ENCODE measurements at regions not wholly inside any gene's neighbourhood (a gene's known extent, or its start where the extent isn't known, plus 50 kb on each side); places are given as distances from the start of the nearest gene placed in this dataset.

DNA sequence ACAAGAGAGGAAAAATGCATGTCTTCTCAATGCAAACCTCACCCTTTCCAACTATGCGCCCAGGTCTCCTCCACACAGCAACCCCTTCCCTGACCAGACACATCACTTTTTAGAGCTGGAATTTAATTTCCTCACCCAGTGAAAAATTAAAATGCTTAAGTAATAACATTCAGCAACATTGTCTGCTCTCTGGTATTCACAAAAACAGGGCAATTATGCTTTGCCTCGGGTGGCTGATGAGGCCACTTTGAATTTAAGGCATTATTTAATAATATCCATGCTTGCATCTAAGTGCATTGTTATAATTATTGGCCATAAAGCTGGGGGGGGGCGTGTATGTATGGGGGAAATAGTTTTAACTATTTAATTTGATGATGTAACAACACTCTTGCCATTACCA lies 777.8 kb upstream of the NRSN1 start:
- Histone ChIP-seq H3K9me3 (ENCODE audit: control insufficient read depth in 2 of 3, insufficient read depth in 1 of 3, low read length in 3 of 3) (no peaks in the 10 kb centered on the region), H3K9ac (ENCODE audit: low read length in 3 of 3) (no peak overlapping the region), H3K36me3 (ENCODE audit: control insufficient read depth in 2 of 3, insufficient read depth in 3 of 3, low read length in 3 of 3) (no peaks in the 10 kb centered on the region), H3K27ac (ENCODE audit: low read depth in 2 of 2, low read length in 2 of 2) (no peak overlapping the region), H3K27me3 (ENCODE audit: control insufficient read depth, insufficient read depth, low read length) (no peaks in the 10 kb centered on the region), H3K4me3 (ENCODE audit: low read length in 3 of 3) (no peak overlapping the region), H3K4me1 (ENCODE audit: control insufficient read depth in 2 of 3, insufficient read depth in 2 of 3, low read depth in 1 of 3, low read length in 3 of 3) (no peaks in the 10 kb centered on the region)
- DNase-seq (no peak), FAIRE-seq (no peak)
- intact Hi-C loops (cut with DNase I): no loop called here
- no peak for TF ChIP-seq CTCF (IDR thresholded peaks at IDR 0.05; ENCODE audit: borderline replicate concordance, extremely low read depth, insufficient read depth)

DNA sequence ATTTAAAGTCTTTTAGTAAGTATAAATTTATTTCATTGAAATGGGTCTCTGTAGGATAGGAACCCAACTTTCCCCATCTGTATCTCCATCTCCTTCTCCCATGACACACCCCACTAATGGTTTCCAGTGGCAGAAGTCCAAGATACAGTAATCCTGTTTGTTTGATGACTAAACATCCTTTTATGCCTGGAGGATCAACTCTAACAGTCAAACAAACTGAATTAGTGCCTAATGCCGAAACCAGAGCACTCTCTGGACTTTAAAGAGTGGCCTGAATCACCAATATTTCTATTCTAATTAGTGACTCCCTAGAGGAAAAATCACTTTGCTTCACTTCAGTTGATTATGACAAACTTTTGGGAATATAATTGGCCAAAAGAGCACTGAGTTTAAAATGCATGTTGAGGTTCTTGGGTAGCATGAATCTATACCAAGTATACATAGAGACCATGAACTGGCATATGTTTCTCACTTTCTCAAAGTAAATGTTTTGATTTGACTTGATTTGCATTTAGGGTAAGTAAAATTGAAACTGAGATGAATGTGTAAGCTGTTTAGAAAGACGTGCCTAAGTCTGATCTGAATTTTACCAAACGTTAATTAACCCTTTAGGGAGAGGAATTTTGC lies 776.4 kb upstream of the NRSN1 start:
- Histone ChIP-seq H3K9ac (ENCODE audit: low read length in 3 of 3) (no peak overlapping the region), H3K27me3 (ENCODE audit: control insufficient read depth, insufficient read depth, low read length) (no peaks in the 10 kb centered on the region), H3K4me1 (ENCODE audit: control insufficient read depth in 2 of 3, insufficient read depth in 2 of 3, low read depth in 1 of 3, low read length in 3 of 3) (no peaks in the 10 kb centered on the region), H3K4me3 (ENCODE audit: low read length in 3 of 3) (no peak overlapping the region), H3K27ac (ENCODE audit: low read depth in 2 of 2, low read length in 2 of 2) (no peak overlapping the region), H3K9me3 (ENCODE audit: control insufficient read depth in 2 of 3, insufficient read depth in 1 of 3, low read length in 3 of 3) (no peaks in the 10 kb centered on the region), H3K36me3 (ENCODE audit: control insufficient read depth in 2 of 3, insufficient read depth in 3 of 3, low read length in 3 of 3) (no peaks in the 10 kb centered on the region)
- intact Hi-C loops (cut with DNase I): no loop called here
- DNase-seq (no peak), FAIRE-seq (no peak)
- no peak for TF ChIP-seq CTCF (IDR thresholded peaks at IDR 0.05; ENCODE audit: borderline replicate concordance, extremely low read depth, insufficient read depth)

DNA sequence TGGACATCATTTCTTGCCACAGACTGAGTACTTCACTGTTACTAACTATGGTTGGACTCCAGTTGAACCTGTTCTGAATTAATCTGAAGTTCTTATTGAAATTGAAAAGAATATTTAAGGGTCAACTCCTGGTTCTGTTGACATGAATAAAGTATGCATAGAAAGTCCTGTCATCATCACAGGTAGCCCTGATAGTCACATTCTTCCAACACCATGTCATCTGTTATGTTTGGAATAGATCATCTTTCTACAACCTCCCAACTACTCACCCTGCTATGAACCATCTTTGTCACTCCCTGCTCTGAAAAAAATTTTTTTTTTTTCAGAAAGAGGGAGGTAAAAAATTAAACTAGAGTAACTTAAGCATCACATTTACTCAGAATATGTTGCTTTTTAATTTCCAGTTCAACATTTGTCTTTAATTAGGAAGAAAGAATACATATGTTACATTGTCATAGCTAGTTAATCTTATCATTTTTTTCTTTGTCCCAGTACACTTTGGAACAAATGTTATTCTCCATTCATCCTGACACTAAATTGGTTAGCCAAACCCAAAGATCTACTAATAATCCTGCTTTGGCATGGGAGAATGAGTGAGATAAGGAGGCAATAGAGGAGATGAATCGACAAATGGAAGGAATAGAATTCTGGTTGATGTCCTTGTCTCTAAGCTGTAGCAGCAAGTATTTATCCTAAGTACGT lies 775.1 kb upstream of the NRSN1 start:
- Histone ChIP-seq H3K4me3 (ENCODE audit: low read length in 3 of 3) (no peak overlapping the region), H3K36me3 (ENCODE audit: control insufficient read depth in 2 of 3, insufficient read depth in 3 of 3, low read length in 3 of 3) (no peaks in the 10 kb centered on the region), H3K27me3 (ENCODE audit: control insufficient read depth, insufficient read depth, low read length) (no peaks in the 10 kb centered on the region), H3K9me3 (ENCODE audit: control insufficient read depth in 2 of 3, insufficient read depth in 1 of 3, low read length in 3 of 3) (no peaks in the 10 kb centered on the region), H3K27ac (ENCODE audit: low read depth in 2 of 2, low read length in 2 of 2) (no peak overlapping the region), H3K4me1 (ENCODE audit: control insufficient read depth in 2 of 3, insufficient read depth in 2 of 3, low read depth in 1 of 3, low read length in 3 of 3) (no peaks in the 10 kb centered on the region), H3K9ac (ENCODE audit: low read length in 3 of 3) (no peak overlapping the region)
- no peak for TF ChIP-seq CTCF (IDR thresholded peaks at IDR 0.05; ENCODE audit: borderline replicate concordance, extremely low read depth, insufficient read depth)
- DNase-seq (no peak), FAIRE-seq (no peak)
- intact Hi-C loops (cut with DNase I): no loop called here
